ENCODE measurements at regions not wholly inside any gene's neighbourhood (a gene's known extent, or its start where the extent isn't known, plus 50 kb on each side); places are given as distances from the start of the nearest gene placed in this dataset.

- Histone ChIP-seq H3K27me3 (ENCODE audit: control insufficient read depth, insufficient read depth, low read length) (no peaks in the 10 kb centered on the region), H3K4me1 (ENCODE audit: control insufficient read depth, insufficient read depth, low read length) (no peaks in the 10 kb centered on the region), H3K4me3 (ENCODE audit: low read depth, low read length) (no peak overlapping the region), H3K27ac (ENCODE audit: low read depth, low read length) (no peak overlapping the region), H3K9ac (ENCODE audit: low read length) (no peak overlapping the region), H3K9me3 (ENCODE audit: control insufficient read depth, insufficient read depth, low read depth, low read length) (no peaks in the 10 kb centered on the region), H3K36me3 (ENCODE audit: control insufficient read depth, insufficient read depth, low read length) (no peaks in the 10 kb centered on the region)
Observed at GRCh38 chr7:20466543-20467021, 135.9 kb downstream of the ITGB8 start.

- H3K27ac ChIP-seq (ENCODE audit: low read depth, low read length) = no peak overlapping the region
- H3K4me1 ChIP-seq (ENCODE audit: control insufficient read depth, insufficient read depth, low read length) = no peaks in the 10 kb centered on the region
- no peaks in the 10 kb centered on the region for H3K27me3 ChIP-seq (ENCODE audit: control insufficient read depth, insufficient read depth, low read length)
- H3K36me3 ChIP-seq (ENCODE audit: control insufficient read depth, insufficient read depth, low read length) = no peaks in the 10 kb centered on the region
- H3K4me3 ChIP-seq (ENCODE audit: low read depth, low read length) = no peak overlapping the region
- no peaks in the 10 kb centered on the region for H3K9me3 ChIP-seq (ENCODE audit: control insufficient read depth, insufficient read depth, low read depth, low read length)
- H3K9ac ChIP-seq (ENCODE audit: low read length) = no peak overlapping the region
Observed at GRCh38 chr7:20470082-20470481, 139.4 kb downstream of the ITGB8 start.

- Histone ChIP-seq H3K27ac (ENCODE audit: low read depth, low read length) (no peak overlapping the region), H3K4me3 (ENCODE audit: low read depth, low read length) (no peak overlapping the region), H3K36me3 (ENCODE audit: control insufficient read depth, insufficient read depth, low read length) (no peaks in the 10 kb centered on the region), H3K4me1 (ENCODE audit: control insufficient read depth, insufficient read depth, low read length) (no peaks in the 10 kb centered on the region), H3K9me3 (ENCODE audit: control insufficient read depth, insufficient read depth, low read depth, low read length) (no peaks in the 10 kb centered on the region), H3K9ac (ENCODE audit: low read length) (no peak overlapping the region), H3K27me3 (ENCODE audit: control insufficient read depth, insufficient read depth, low read length) (no peaks in the 10 kb centered on the region)
Observed at GRCh38 chr7:20470726-20471125, 140.0 kb downstream of the ITGB8 start.

DNA sequence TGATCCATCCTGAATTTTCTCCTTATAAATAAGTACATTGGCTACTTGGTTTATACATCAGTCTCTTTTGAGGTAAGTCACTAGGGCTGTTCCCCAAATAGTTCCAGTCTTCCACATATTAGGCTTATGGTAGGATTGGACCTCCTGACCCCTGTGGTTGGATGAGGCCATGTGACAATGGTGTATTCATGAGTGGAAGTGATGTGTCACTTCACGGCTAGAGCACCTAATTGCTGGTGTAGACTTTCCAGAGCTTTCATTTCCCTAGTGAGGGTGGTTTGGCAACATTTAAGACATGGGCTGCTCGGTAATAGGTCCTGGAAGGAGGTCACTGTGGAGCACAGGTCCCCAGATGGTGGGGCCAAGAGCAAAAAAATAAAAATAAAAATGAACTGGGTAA, 141.2 kb upstream of the ABCB5 start:
- Histone ChIP-seq H3K27me3 (ENCODE audit: control insufficient read depth, insufficient read depth, low read length) (no peaks in the 10 kb centered on the region), H3K9me3 (ENCODE audit: control insufficient read depth, insufficient read depth, low read depth, low read length) (no peaks in the 10 kb centered on the region), H3K4me1 (ENCODE audit: control insufficient read depth, insufficient read depth, low read length) (no peaks in the 10 kb centered on the region)

DNA sequence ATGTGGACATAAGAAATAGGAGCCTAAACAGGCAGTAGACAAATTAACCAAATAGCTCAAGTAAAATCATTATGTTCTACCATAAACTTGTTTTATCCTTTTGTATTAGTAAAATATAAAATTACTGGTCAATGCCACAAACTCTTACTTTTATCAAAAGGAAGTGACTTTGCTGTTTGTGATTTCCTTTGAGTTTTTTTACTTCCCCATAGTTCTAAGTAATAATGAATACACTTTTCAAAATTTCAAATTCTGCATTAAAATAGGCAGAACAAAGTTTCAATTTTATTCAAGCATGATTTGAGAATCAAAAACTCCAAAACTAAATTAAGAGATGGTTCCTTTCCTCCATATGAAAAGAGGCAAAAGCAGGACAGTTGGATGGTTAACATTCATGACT, 139.7 kb upstream of the ABCB5 start:
- Histone ChIP-seq H3K9ac (ENCODE audit: low read length) (no peak overlapping the region), H3K27me3 (ENCODE audit: control insufficient read depth, insufficient read depth, low read length) (no peaks in the 10 kb centered on the region), H3K27ac (ENCODE audit: low read depth, low read length) (no peak overlapping the region), H3K4me1 (ENCODE audit: control insufficient read depth, insufficient read depth, low read length) (no peaks in the 10 kb centered on the region), H3K36me3 (ENCODE audit: control insufficient read depth, insufficient read depth, low read length) (no peaks in the 10 kb centered on the region), H3K9me3 (ENCODE audit: control insufficient read depth, insufficient read depth, low read depth, low read length) (no peaks in the 10 kb centered on the region), H3K4me3 (ENCODE audit: low read depth, low read length) (no peak overlapping the region)

More for the DNA sequence above, 141.2 kb upstream of the ABCB5 start:
- Histone ChIP-seq H3K27ac (ENCODE audit: low read depth, low read length) (no peak overlapping the region), H3K9ac (ENCODE audit: low read length) (no peak overlapping the region), H3K36me3 (ENCODE audit: control insufficient read depth, insufficient read depth, low read length) (no peaks in the 10 kb centered on the region), H3K4me3 (ENCODE audit: low read depth, low read length) (no peak overlapping the region)

- no peak overlapping the region for H3K4me3 ChIP-seq (ENCODE audit: low read depth, low read length)
Observed at GRCh38 chr7:20477067-20477466, 138.4 kb upstream of the ABCB5 start.

DNA sequence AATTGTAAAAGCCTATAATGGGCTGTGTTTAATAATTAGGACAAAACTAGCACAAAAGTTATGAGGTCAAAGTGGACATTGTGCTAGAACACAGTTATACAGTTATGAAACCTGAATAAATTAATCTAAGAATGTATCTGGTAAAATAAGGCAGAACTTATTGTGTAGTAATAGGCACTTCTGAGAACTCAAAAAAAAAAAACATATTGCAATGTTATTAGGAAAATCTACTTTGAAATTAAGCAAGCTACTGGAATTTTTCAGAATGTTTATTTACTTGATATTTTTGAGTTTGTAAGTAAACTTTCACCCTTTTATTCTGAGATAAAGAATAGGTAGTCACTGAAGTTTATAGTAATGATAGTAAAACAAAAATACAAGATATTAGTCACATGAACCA, 135.8 kb upstream of the ABCB5 start:
- Histone ChIP-seq H3K9ac (ENCODE audit: low read length) (no peak overlapping the region), H3K27ac (ENCODE audit: low read depth, low read length) (no peak overlapping the region), H3K4me1 (ENCODE audit: control insufficient read depth, insufficient read depth, low read length) (no peaks in the 10 kb centered on the region), H3K9me3 (ENCODE audit: control insufficient read depth, insufficient read depth, low read depth, low read length) (no peaks in the 10 kb centered on the region), H3K36me3 (ENCODE audit: control insufficient read depth, insufficient read depth, low read length) (no peaks in the 10 kb centered on the region), H3K27me3 (ENCODE audit: control insufficient read depth, insufficient read depth, low read length) (no peaks in the 10 kb centered on the region), H3K4me3 (ENCODE audit: low read depth, low read length) (no peak overlapping the region)

More at GRCh38 chr7:20477067-20477466, 138.4 kb upstream of the ABCB5 start:
- Histone ChIP-seq H3K27me3 (ENCODE audit: control insufficient read depth, insufficient read depth, low read length) (no peaks in the 10 kb centered on the region), H3K4me1 (ENCODE audit: control insufficient read depth, insufficient read depth, low read length) (no peaks in the 10 kb centered on the region), H3K9ac (ENCODE audit: low read length) (no peak overlapping the region), H3K27ac (ENCODE audit: low read depth, low read length) (no peak overlapping the region), H3K9me3 (ENCODE audit: control insufficient read depth, insufficient read depth, low read depth, low read length) (no peaks in the 10 kb centered on the region), H3K36me3 (ENCODE audit: control insufficient read depth, insufficient read depth, low read length) (no peaks in the 10 kb centered on the region)

DNA sequence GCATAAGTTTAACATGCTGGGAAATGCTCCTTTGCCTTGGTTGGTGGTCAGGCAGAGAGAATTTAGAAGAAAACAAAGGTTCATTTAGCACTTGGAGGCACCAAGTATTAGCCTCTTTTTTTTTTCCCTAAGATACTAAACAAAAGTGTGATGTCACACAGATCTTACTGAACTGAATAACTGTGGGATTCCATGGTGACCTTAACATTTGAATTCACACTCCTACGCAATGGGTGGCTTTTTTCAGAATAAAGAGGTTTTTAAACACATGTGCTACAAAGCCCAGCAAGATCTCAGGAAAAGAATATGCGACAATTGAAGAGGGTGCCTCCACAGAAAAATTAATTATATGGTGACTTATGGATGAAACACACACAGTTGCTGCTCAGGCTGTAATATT, 133.4 kb upstream of the ABCB5 start:
- H3K27me3 ChIP-seq (ENCODE audit: control insufficient read depth, insufficient read depth, low read length) = no peaks in the 10 kb centered on the region
- H3K9ac ChIP-seq (ENCODE audit: low read length) = no peak overlapping the region

GRCh38 chr7:20484356-20484755, 131.1 kb upstream of the ABCB5 start:
- no peaks in the 10 kb centered on the region for H3K27me3 ChIP-seq (ENCODE audit: control insufficient read depth, insufficient read depth, low read length)
- no peaks in the 10 kb centered on the region for H3K4me1 ChIP-seq (ENCODE audit: control insufficient read depth, insufficient read depth, low read length)
- peaks cover 14% of the 10 kb centered on the region for H3K9me3 ChIP-seq (ENCODE audit: control insufficient read depth, insufficient read depth, low read depth, low read length)
- H3K4me3 ChIP-seq (ENCODE audit: low read depth, low read length) = no peak overlapping the region
- no peak overlapping the region for H3K27ac ChIP-seq (ENCODE audit: low read depth, low read length)
- H3K9ac ChIP-seq (ENCODE audit: low read length) = no peak overlapping the region
- H3K36me3 ChIP-seq (ENCODE audit: control insufficient read depth, insufficient read depth, low read length) = no peaks in the 10 kb centered on the region

More for the DNA sequence above, 133.4 kb upstream of the ABCB5 start:
- no peak overlapping the region for H3K4me3 ChIP-seq (ENCODE audit: low read depth, low read length)
- H3K27ac ChIP-seq (ENCODE audit: low read depth, low read length) = no peak overlapping the region
- H3K4me1 ChIP-seq (ENCODE audit: control insufficient read depth, insufficient read depth, low read length) = no peaks in the 10 kb centered on the region
- H3K36me3 ChIP-seq (ENCODE audit: control insufficient read depth, insufficient read depth, low read length) = no peaks in the 10 kb centered on the region
- peaks cover 5% of the 10 kb centered on the region for H3K9me3 ChIP-seq (ENCODE audit: control insufficient read depth, insufficient read depth, low read depth, low read length)

DNA sequence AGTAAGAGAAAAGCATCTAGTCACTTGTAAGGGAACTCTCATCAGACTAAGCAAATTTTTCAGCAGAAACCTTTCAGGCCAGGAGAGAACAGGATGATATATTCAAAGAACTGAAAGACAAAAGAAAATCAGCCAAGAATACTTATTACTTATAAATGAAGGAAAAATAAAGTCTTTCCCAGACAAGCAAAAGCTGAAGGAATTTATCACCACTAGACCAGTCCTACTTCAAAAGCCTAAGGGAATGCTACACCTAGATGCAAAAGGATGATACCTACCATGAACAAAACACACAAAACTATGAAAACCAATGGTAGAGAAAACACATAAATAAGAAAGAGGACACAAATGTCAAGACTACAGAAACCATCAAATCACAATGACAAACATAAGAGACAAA, 126.6 kb upstream of the ABCB5 start:
- H3K4me1 ChIP-seq (ENCODE audit: control insufficient read depth, insufficient read depth, low read length) = no peaks in the 10 kb centered on the region
- H3K9ac ChIP-seq (ENCODE audit: low read length) = no peak overlapping the region
- H3K27ac ChIP-seq (ENCODE audit: low read depth, low read length) = no peak overlapping the region

DNA sequence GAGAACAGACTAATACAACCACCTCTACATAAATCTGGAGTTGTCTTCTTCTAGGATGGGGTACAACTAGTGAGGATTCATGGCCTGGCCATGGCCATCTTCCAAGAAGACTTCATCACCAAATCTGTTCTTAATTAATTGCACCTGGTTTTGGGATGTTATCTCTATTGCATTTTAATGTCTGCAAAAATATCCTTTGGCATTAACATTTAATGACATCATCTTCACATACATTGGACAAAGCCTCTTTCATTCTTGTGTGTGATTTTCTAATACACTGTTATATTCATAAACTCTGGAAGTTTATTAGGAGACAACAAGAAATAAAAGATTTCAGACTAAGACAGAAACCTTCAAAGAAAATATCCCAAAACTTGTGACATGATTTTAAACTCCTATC, 124.2 kb upstream of the ABCB5 start:
- Histone ChIP-seq H3K27me3 (ENCODE audit: control insufficient read depth, insufficient read depth, low read length) (no peaks in the 10 kb centered on the region), H3K4me1 (ENCODE audit: control insufficient read depth, insufficient read depth, low read length) (no peaks in the 10 kb centered on the region), H3K27ac (ENCODE audit: low read depth, low read length) (no peak overlapping the region), H3K9me3 (ENCODE audit: control insufficient read depth, insufficient read depth, low read depth, low read length) (peaks cover 20% of the 10 kb centered on the region), H3K4me3 (ENCODE audit: low read depth, low read length) (no peak overlapping the region), H3K36me3 (ENCODE audit: control insufficient read depth, insufficient read depth, low read length) (no peaks in the 10 kb centered on the region), H3K9ac (ENCODE audit: low read length) (no peak overlapping the region)

More for the DNA sequence above, 126.6 kb upstream of the ABCB5 start:
- H3K36me3 ChIP-seq (ENCODE audit: control insufficient read depth, insufficient read depth, low read length) = no peaks in the 10 kb centered on the region
- no peaks in the 10 kb centered on the region for H3K27me3 ChIP-seq (ENCODE audit: control insufficient read depth, insufficient read depth, low read length)
- peaks cover 20% of the 10 kb centered on the region for H3K9me3 ChIP-seq (ENCODE audit: control insufficient read depth, insufficient read depth, low read depth, low read length)
- H3K4me3 ChIP-seq (ENCODE audit: low read depth, low read length) = no peak overlapping the region

DNA sequence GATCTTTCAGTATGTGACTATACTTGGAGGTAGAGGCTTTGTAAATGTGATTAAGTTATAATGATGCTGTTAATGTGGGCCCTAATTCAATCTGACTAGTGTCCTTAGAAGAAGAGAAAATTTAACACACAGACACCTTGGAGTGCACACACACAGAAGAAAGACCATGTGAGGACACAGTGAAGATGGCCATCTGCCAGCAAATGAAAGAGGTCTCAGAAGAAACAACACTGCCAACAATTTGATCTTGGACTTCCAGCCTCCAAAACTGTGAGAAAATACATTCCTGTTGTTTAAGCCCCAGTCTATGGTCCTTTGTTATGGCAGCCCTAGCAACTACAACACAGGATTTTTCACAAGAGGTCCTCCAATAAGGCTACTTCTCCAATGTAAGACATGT, 120.9 kb upstream of the ABCB5 start:
- H3K9me3 ChIP-seq (ENCODE audit: control insufficient read depth, insufficient read depth, low read depth, low read length) = peaks cover 14% of the 10 kb centered on the region; the same call in 1 of the 2 replicates
- H3K36me3 ChIP-seq (ENCODE audit: control insufficient read depth, insufficient read depth, low read length) = no peaks in the 10 kb centered on the region
- H3K4me1 ChIP-seq (ENCODE audit: control insufficient read depth, insufficient read depth, low read length) = no peaks in the 10 kb centered on the region
- H3K27me3 ChIP-seq (ENCODE audit: control insufficient read depth, insufficient read depth, low read length) = no peaks in the 10 kb centered on the region
- no peak overlapping the region for H3K27ac ChIP-seq (ENCODE audit: low read depth, low read length)
- H3K9ac ChIP-seq (ENCODE audit: low read length) = no peak overlapping the region
- H3K4me3 ChIP-seq (ENCODE audit: low read depth, low read length) = no peak overlapping the region

Measured in HUES6 (cell line).